DMS53 treated with DMSO at 0.1 percent for 48 hours (cell line): ENCODE measurements at regions not wholly inside any gene's neighbourhood (a gene's known extent, or its start where the extent isn't known, plus 50 kb on each side); places are given as distances from the start of the nearest gene placed in this dataset.

Experiments
- DNase-seq: peaks from one replicate; lab custom pipeline; 2025; ENCODE audit not compliant: unreplicated experiment; lab: John Stamatoyannopoulos, UW

GRCh38 chr2:106941372-106941993, 55.5 kb upstream of the ST6GAL2 start:
- no peak for DNase-seq

DNA sequence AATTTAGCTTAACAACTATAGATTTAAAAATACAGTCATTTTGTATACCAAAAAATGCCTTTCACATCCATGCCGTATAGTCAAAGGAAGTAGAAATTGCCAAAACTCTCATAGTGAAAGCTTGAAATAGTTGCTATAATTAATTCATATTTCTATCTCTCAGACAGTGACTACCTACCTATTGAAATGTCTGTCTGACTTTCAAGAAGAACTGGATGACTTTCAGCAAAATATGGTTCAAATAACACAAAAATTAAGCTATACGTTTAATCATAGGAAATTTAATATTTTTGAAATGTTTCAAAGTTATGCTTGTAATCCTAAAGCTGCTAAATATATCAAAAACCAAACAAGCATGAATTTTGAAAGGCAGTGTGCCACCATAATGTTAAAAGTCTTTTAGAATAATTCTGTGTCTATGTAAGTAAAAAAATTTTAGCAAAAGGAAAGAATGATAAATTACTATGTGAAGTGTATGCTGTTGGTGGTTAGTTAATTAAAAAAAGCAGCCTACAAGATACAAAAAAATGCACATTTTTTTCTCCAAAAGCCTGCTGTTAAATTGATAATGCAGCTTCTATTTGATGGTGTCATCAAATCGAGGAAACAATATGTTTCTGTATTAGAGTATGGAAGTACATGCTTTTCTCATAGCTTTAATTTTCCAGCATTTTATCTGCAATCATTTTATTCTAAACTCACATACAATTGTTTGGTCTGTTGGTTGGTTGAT, 57.7 kb upstream of the ST6GAL2 start:
- DNase-seq = no peak

DNA sequence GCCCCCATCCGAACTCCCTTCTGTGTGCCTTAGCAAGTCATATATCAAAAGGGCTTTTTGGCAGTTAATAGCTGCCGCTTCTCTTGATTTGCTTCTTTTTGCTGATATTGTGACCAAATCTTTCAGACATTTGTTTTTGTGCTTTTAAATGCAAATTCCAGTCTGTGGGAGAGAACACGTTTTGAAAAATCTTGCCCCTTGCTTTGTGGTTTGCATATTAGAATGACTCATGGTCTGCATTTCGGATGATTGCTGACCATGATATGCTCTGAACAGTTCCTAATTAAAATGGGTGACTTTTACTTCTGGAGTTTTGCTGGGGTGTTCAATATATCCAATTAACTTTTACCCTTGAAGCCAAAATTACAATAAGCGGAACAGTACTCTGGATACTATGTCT, 58.2 kb upstream of the ST6GAL2 start:
- DNase-seq = no peak

DNA sequence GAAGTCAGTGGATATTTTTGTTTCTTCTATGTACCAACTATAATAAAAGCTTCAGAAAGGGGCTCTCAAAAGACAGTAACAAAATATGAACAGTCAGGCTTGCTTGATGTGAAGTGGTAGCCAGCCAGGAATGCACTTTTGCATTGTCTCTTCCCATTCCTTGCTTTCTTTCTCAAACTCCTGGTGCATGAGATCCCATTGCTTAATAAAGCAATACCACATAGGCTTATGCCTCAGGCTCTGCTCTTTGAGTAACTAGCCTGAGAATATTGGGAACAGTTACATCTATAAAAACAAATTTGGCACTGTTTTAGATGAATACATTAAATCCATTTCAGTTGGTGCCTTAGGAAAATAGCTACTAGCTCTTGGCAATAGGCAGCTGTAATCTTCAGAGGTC, 62.6 kb upstream of the ST6GAL2 start:
- DNase-seq = no peak

- no peak for DNase-seq
These were observed 67.3 kb upstream of the ST6GAL2 start for GRCh38 chr2:106953236-106953635.

DNA sequence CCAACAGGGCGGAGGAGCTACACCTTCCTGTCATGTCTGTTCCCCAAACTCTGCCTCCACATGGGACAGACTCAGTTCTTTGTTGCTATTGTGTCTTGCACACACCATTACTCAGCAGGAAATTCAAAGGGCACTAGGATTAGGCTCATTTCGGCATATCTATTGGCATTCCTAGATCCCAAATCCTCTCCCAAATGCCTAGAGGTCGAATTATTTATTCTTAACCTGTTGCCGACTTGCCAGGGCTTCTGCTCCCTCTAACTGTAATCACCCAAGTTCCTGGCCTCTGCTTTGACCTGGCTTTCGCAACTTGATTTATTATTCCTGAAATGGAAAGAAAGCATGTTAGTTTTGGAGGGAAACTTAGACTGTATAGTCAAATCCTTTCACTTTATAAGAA, 67.8 kb upstream of the ST6GAL2 start:
- no peak for DNase-seq

DNA sequence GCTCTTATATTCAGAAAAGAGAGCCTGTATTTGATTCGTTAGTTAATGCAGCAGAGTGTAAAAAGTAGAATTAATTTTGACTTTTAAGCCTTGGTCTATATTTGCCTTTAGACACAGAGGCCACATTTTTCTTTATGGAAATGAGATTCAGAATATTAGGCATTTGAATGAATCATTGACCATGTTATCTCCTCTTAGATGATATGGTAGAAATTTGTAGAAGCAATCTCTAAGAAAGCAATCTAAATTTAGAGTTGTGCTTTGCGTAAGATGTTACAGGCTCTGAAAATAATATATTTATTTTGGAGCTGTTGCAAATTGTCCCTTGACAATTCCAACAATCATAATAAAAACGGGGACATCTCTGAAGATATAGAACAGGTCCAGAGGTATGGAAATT, 68.3 kb upstream of the ST6GAL2 start:
- DNase-seq = no peak

DNA sequence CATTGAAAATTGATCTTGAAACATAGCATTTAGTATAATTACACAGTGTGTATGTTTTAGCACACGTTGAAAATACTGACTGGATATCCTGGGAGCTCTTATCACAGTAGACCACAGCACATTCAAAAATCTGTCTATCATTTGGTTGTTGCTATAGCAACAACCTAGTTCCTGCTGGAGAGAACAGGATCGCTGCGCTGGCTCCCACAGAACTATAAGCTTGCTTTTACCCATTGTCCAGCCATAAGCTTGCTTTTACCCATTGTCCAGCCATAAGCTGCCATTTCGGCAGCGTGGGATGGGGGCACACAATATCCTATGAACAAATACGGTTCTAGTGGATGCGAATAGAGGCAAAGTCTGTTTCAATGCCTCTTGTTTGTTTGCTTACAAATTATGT, 70.4 kb upstream of the ST6GAL2 start:
- DNase-seq = no peak

- no peak for DNase-seq
These were observed 70.9 kb upstream of the ST6GAL2 start for GRCh38 chr2:106956879-106957278.

DNA sequence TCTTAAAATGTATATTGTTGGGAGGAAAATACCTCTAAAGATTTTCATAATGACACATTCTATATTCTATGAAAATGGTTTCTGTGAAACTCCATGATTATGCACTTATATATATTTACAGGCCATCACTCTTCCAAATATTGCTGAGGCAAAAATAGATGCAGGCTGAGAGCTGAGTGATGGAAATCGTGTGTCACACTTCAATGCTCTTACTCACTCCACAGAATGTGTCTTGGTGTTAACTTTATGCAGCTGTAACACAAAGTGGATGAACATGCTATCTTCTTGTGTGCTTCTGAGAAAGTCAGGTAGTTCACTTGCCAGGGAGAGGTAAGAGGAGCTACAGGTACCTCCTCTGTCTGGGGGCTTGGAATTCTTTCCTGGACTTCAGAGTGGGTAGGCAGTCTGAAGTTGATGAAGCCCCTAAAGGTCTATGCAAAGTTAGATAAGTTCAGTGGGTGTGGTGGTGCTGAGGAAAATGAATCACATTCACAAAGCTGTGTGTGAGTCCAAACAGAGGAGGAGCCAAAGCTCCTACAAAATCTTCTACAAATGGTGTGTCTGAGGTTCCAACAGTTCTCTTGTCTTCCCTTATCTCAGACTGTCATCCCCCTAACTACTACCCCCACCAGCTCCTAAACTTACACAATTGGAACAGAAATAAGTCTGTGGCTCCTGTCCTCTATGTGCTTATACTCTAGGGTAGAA, 74.2 kb upstream of the ST6GAL2 start:
- DNase-seq = no peak

- no peak for DNase-seq
These were observed 74.8 kb upstream of the ST6GAL2 start for GRCh38 chr2:106960683-106961161.

DNA sequence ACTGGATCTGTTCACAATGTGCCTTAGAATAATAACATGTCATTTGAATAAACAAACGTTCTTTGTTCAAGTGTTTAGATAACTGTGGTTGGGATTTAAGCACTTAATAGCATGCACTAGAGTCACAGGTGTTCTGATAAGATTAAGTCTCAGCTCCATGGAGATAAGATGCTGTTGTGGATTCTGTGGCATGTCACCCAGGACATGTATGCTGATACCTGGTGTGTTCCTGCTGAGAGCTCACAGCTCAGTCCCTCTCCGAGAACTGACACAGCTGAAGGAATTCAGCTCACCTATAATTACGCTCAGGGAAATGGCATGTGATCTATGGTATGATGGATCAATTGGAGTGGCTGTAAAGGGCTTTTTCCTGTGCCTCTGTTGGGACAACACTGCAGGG, 75.4 kb upstream of the ST6GAL2 start:
- peak; percentile 40 for DNase-seq

DNA sequence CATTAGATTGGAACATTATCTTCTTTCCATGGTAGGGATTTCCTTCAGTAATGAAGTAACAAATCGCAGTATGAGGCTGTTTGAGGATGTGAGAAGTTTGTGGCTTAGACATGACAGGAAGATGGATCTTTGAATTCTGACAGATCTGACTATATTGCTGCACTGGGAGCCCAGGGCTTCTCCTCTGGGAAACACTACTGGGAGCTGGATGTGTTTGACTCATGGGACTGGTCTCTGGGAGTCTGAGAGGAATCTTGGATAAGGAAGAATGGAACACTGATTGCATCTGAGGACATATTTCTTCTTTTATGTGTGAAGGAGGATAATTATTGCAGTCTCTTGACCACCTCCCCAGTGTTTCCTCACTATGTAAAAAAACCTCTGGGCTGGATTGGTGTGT, 77.2 kb upstream of the ST6GAL2 start:
- no peak for DNase-seq

- DNase-seq = no peak
These were observed 77.9 kb upstream of the ST6GAL2 start for GRCh38 chr2:106963893-106964292.

DNA sequence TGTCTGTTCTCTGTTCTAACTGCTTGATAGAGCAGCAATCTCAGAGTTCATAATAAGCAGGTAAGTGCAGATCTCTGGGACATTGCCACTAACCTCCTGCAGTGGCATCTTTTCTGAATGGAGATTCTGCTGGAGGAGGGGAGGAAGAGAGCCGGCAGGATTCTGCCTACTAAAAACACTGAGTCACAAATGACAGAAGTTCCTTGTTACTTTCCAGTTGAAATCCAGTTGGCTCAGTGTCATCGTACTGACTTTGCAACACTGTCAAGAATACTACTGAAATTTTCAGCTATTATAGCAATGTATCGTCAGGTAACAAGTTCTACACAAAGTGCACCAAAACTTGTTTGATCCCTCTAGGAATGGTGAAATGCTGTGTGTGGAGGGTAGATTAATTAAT, 79.6 kb upstream of the ST6GAL2 start:
- DNase-seq = no peak

DNA sequence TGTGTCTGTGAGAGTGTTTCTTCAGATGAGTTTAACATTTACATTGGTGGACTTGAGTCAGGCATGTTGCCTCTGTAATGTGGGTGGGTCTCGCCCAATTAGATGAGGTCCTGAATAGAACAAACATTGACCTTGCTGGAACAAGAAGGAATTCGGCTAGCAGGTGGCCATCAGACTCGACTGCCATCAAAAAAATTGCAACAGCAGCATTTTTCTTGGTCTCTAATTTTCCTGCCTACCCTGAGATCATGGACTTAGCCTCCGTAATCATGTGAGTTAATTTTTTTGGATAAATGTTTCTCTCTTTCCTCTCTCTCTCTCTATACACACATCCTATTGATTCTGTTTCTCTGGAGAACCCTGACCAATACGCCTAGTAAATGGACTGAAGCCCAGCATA, 83.8 kb upstream of the ST6GAL2 start:
- DNase-seq = no peak

DNA sequence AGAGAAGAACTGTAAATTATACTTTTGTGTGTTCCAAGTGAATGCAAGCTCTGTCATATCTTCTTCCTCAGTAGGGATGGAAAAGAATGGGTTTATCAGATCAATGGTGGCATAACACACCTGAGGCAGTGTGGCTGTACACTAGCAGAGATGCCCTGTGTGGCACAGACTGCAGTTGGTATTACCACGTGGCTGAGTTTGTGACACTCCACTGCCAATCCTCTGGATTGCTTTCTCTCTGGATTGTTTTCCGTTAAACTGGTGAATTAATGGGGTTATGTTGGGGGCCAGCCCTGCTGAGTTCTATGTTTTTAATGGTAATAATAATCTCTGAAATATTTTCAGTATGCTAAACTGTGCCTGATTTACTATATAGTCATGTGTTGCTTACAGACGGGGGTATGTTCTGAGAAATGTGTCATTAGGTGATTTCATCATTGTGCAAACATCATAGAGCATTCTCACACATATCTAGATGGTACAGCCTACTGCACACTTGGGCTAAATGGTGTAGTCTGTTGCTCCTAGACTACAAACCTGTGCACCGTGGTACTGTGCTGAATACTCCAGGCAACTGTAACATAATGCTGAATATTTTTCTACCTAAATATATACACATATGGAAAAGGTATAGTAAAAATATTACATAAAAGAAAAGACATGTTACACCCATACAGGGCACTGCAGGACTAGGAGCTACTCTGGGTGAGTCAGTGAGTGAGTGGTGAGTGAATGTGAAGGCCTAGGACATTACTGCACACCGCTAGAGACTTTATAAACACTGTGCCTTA, 84.7 kb upstream of the ST6GAL2 start:
- peak; percentile 40 for DNase-seq

- no peak for DNase-seq
These were observed 86.8 kb upstream of the ST6GAL2 start for GRCh38 chr2:106972782-106973181.

- no peak for DNase-seq
These were observed 88.9 kb upstream of the ST6GAL2 start for GRCh38 chr2:106974891-106975290.

DNA sequence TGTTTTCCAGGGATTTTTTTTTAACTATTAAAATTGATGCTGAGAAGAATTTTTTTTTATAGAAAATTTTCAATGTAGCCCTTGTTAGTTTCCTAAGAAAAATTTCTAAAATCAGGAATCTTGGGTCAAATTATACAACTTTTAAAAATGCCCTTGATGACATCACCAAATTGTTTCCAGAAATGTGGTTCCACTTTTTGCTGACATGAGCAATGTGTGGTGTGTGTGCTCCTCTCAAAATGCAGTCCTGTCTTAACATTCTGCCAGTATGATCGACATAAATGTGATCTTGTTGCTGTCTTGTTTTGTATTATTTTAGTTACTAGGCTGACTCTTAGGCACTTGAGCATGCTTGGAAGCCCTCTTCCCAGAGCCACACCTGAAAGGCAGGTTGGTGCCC, 89.7 kb upstream of the ST6GAL2 start:
- DNase-seq = no peak

DNA sequence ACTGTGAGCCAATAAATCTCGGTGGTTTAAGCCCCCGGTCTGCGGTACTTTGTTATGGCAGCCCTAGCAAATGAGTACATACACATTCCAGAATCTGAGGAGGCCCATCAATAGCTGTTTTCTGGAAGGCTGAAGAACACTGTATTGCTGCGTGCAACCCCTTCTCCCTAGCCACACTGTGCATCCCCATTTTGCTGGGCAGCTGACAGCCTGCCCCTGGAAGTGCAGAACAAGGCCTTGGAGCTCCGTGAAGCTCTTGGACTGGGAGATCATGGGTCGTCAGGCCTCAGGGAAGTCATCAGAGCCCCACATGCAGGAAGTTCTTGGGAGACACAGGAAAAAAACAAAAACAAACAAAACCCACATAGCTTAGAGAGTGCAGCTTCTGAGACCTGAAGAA, 90.6 kb upstream of the ST6GAL2 start:
- DNase-seq = no peak
